ENCODE measurements at regions not wholly inside any gene's neighbourhood (a gene's known extent, or its start where the extent isn't known, plus 50 kb on each side); places are given as distances from the start of the nearest gene placed in this dataset.

DNA sequence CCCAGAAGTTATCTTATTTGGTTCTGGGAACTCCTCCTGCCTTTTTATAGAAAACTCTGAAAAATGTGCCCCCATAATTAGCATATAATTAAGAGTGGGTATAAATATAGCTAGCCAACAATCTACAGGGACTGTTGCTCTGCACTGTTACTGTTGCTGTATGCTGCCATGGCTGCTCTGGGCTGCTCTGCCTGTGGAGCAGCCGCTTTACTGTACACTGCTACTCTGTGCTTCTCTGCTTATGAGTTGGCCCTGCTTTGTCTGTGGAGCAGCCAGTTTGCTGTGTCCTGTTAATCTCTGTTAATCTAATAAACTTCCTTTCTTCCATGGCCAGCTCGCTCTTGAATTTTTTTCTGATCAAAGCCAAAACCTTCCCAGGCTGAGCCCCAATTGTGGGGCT is 2244.0 kb upstream of the ACO1 start:
- Histone ChIP-seq H3K27me3 (ENCODE audit: insufficient read depth, insufficient read length) (no peaks in the 10 kb centered on the region), H3K36me3 (ENCODE audit: insufficient read depth, insufficient read length, low read length) (no peaks in the 10 kb centered on the region), H3K9me3 (ENCODE audit: insufficient read depth, low read length) (no peaks in the 10 kb centered on the region), H3K4me3 (ENCODE audit: insufficient read length, low read depth) (no peak overlapping the region), H3K9ac (ENCODE audit: insufficient read length, low read depth) (no peak overlapping the region), H3K4me1 (ENCODE audit: insufficient read depth, insufficient read length) (no peaks in the 10 kb centered on the region)
- TF ChIP-seq ZNF274 (IDR thresholded peaks at IDR 0.05; ENCODE audit: low read depth, low read length) = no peak
- TF ChIP-seq SUZ12 (IDR thresholded peaks at IDR 0.05; ENCODE audit: extremely low read depth, insufficient read depth, insufficient read length) = no peak
- no peak for TF ChIP-seq YY1 (IDR thresholded peaks at IDR 0.05; ENCODE audit: insufficient read depth, insufficient read length)
- no peak for DNase-seq (ENCODE audit: low read depth, low spot score)

DNA sequence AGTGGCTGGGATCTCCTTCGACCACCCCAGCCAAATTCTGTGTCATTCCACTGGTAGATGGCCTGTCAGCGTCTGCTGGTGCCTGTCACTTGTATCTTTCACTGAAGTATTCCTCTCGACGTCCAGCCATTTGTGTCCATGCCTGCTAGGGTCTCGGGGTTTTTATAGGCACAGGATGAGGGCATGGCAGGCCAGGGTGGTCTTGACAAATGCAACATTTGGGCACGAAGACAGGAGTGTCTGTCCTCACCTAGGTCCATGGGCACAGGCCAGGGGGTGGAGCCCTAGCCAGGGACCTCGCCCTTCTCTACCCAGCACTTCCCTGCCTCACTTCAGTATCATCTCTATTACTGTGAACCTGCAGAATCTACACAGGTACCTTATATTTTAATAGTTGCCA is 2223.9 kb upstream of the ACO1 start:
- DNase-seq (ENCODE audit: low read depth, low spot score) = no peak
- H3K27me3 ChIP-seq (ENCODE audit: insufficient read depth, insufficient read length) = no peaks in the 10 kb centered on the region
- no peak for TF ChIP-seq YY1 (IDR thresholded peaks at IDR 0.05; ENCODE audit: insufficient read depth, insufficient read length)
- TF ChIP-seq SUZ12 (IDR thresholded peaks at IDR 0.05; ENCODE audit: extremely low read depth, insufficient read depth, insufficient read length) = no peak
- TF ChIP-seq ZNF274 (IDR thresholded peaks at IDR 0.05; ENCODE audit: low read depth, low read length) = no peak
- H3K9me3 ChIP-seq (ENCODE audit: insufficient read depth, low read length) = no peaks in the 10 kb centered on the region
- H3K36me3 ChIP-seq (ENCODE audit: insufficient read depth, insufficient read length, low read length) = no peaks in the 10 kb centered on the region
- no peaks in the 10 kb centered on the region for H3K4me1 ChIP-seq (ENCODE audit: insufficient read depth, insufficient read length)
- no peak overlapping the region for H3K9ac ChIP-seq (ENCODE audit: insufficient read length, low read depth)
- H3K4me3 ChIP-seq (ENCODE audit: insufficient read length, low read depth) = no peak overlapping the region

DNA sequence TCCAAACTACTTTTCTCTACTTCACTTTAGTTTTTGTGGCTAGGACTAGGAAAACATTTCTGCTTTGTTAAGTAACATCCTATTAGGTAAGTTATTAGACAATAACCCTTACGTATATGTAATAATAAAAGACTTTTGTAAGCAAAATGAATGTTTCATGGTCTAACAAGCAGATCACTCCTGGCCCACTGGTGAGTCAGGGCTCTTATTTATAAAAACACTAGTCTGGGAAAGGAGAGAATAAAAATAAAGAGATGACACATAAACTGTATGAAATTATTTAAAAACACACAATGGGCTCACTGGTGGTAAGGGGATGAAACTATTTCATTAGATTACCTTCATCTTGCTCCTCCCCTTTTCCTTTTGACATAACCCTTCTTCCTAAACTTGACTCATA is 2212.2 kb upstream of the ACO1 start:
- H3K27me3 ChIP-seq (ENCODE audit: insufficient read depth, insufficient read length) = no peaks in the 10 kb centered on the region
- H3K9me3 ChIP-seq (ENCODE audit: insufficient read depth, low read length) = no peaks in the 10 kb centered on the region
- DNase-seq (ENCODE audit: low read depth, low spot score) = no peak
- H3K9ac ChIP-seq (ENCODE audit: insufficient read length, low read depth) = no peak overlapping the region
- H3K36me3 ChIP-seq (ENCODE audit: insufficient read depth, insufficient read length, low read length) = no peaks in the 10 kb centered on the region
- no peaks in the 10 kb centered on the region for H3K4me1 ChIP-seq (ENCODE audit: insufficient read depth, insufficient read length)
- TF ChIP-seq ZNF274 (IDR thresholded peaks at IDR 0.05; ENCODE audit: low read depth, low read length) (no peak), YY1 (IDR thresholded peaks at IDR 0.05; ENCODE audit: insufficient read depth, insufficient read length) (no peak), SUZ12 (IDR thresholded peaks at IDR 0.05; ENCODE audit: extremely low read depth, insufficient read depth, insufficient read length) (no peak)
- H3K4me3 ChIP-seq (ENCODE audit: insufficient read length, low read depth) = no peak overlapping the region

DNA sequence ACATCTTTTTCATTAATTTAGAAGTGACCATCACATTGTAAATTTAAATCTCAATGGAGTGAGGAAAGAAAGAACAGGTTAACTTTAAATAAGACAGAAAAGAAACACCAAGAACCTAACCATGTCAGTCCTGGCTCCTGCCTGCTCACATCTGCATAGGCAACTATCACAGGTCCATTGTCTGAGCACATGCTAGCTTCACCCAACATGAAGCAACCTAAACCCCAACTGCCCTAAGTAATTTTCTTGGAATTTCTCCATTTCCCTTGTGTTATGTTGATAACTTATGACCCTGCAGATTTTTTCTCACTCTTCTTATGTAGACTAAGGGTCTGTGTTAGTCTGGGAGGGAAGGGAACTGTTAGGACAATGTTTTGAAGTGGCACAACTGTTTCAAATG is 2205.8 kb upstream of the ACO1 start:
- H3K9ac ChIP-seq (ENCODE audit: insufficient read length, low read depth) = no peak overlapping the region
- no peaks in the 10 kb centered on the region for H3K36me3 ChIP-seq (ENCODE audit: insufficient read depth, insufficient read length, low read length)
- H3K4me1 ChIP-seq (ENCODE audit: insufficient read depth, insufficient read length) = no peaks in the 10 kb centered on the region
- H3K4me3 ChIP-seq (ENCODE audit: insufficient read length, low read depth) = no peak overlapping the region
- TF ChIP-seq ZNF274 (IDR thresholded peaks at IDR 0.05; ENCODE audit: low read depth, low read length) = no peak
- no peak for TF ChIP-seq SUZ12 (IDR thresholded peaks at IDR 0.05; ENCODE audit: extremely low read depth, insufficient read depth, insufficient read length)
- TF ChIP-seq YY1 (IDR thresholded peaks at IDR 0.05; ENCODE audit: insufficient read depth, insufficient read length) = no peak
- H3K27me3 ChIP-seq (ENCODE audit: insufficient read depth, insufficient read length) = no peaks in the 10 kb centered on the region
- no peaks in the 10 kb centered on the region for H3K9me3 ChIP-seq (ENCODE audit: insufficient read depth, low read length)
- no peak for DNase-seq (ENCODE audit: low read depth, low spot score)

DNA sequence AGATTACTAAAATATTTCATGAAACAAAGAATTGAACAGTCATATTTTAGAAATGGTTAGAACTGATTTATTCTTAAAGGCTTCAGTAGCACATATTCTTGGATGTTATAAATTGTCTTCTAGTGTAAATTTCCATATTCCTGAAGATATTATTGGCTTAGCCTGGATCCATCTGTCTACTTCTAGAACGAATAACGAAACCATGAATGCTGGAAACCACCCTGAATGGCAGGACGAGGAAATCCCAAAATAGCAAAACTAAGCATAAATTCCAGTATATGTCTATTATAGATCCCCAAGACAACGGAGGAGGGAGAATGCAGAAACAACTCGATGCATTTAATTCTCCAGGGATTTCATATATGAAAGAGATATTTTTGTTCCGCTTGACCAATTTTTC is 2191.0 kb upstream of the ACO1 start:
- no peak for DNase-seq (ENCODE audit: low read depth, low spot score)
- no peaks in the 10 kb centered on the region for H3K36me3 ChIP-seq (ENCODE audit: insufficient read depth, insufficient read length, low read length)
- no peak for TF ChIP-seq SUZ12 (IDR thresholded peaks at IDR 0.05; ENCODE audit: extremely low read depth, insufficient read depth, insufficient read length)
- TF ChIP-seq YY1 (IDR thresholded peaks at IDR 0.05; ENCODE audit: insufficient read depth, insufficient read length) = no peak
- no peak for TF ChIP-seq ZNF274 (IDR thresholded peaks at IDR 0.05; ENCODE audit: low read depth, low read length)
- no peak overlapping the region for H3K4me3 ChIP-seq (ENCODE audit: insufficient read length, low read depth)
- peaks cover 25% of the 10 kb centered on the region for H3K9me3 ChIP-seq (ENCODE audit: insufficient read depth, low read length)
- no peaks in the 10 kb centered on the region for H3K27me3 ChIP-seq (ENCODE audit: insufficient read depth, insufficient read length)
- H3K4me1 ChIP-seq (ENCODE audit: insufficient read depth, insufficient read length) = no peaks in the 10 kb centered on the region
- H3K9ac ChIP-seq (ENCODE audit: insufficient read length, low read depth) = no peak overlapping the region

DNA sequence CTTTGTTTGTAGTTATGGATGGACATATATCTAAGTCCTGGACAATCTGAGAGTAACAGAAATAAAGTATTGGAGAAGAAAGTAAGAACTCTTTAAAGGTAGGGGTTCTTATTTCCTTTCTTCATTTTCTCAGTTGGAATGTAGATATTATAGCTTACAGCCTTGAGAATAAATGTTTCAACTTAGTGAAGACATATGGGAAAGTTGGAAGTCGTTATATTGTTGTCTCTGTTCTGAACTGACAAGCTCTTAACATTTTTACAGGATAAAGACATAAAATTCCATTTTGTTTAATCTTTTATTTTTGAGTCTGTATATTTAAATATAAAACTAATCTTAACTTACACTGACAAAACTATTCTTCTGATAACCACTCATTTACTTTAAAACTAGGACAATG is 2187.5 kb upstream of the ACO1 start:
- no peak for DNase-seq (ENCODE audit: low read depth, low spot score)
- peaks cover 13% of the 10 kb centered on the region for H3K9me3 ChIP-seq (ENCODE audit: insufficient read depth, low read length)
- TF ChIP-seq YY1 (IDR thresholded peaks at IDR 0.05; ENCODE audit: insufficient read depth, insufficient read length) (no peak), ZNF274 (IDR thresholded peaks at IDR 0.05; ENCODE audit: low read depth, low read length) (no peak), SUZ12 (IDR thresholded peaks at IDR 0.05; ENCODE audit: extremely low read depth, insufficient read depth, insufficient read length) (no peak)
- H3K4me3 ChIP-seq (ENCODE audit: insufficient read length, low read depth) = no peak overlapping the region
- no peaks in the 10 kb centered on the region for H3K4me1 ChIP-seq (ENCODE audit: insufficient read depth, insufficient read length)
- H3K9ac ChIP-seq (ENCODE audit: insufficient read length, low read depth) = no peak overlapping the region
- H3K36me3 ChIP-seq (ENCODE audit: insufficient read depth, insufficient read length, low read length) = no peaks in the 10 kb centered on the region
- no peaks in the 10 kb centered on the region for H3K27me3 ChIP-seq (ENCODE audit: insufficient read depth, insufficient read length)

DNA sequence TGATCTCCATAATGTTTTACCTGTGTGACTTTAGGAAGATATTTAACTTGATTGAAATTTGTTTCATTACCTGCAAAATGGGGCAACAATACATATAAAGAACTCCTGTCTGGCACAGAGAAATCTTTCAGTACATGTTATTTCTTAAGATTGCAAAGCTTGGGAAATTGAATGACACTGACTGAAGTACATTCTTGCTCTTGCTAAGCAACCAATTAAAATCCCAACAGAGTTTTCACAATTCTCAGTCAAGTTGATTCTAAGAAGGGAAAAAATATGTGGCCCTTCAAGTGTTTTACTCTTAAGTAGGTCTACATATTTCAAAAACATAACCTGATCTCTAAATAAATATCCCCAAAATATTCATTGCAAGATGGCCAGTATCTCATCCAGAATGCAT is 2187.0 kb upstream of the ACO1 start:
- H3K27me3 ChIP-seq (ENCODE audit: insufficient read depth, insufficient read length) = no peaks in the 10 kb centered on the region
- H3K36me3 ChIP-seq (ENCODE audit: insufficient read depth, insufficient read length, low read length) = no peaks in the 10 kb centered on the region
- no peak overlapping the region for H3K9ac ChIP-seq (ENCODE audit: insufficient read length, low read depth)
- H3K4me1 ChIP-seq (ENCODE audit: insufficient read depth, insufficient read length) = no peaks in the 10 kb centered on the region
- H3K9me3 ChIP-seq (ENCODE audit: insufficient read depth, low read length) = peaks cover 13% of the 10 kb centered on the region
- H3K4me3 ChIP-seq (ENCODE audit: insufficient read length, low read depth) = no peak overlapping the region
- no peak for DNase-seq (ENCODE audit: low read depth, low spot score)
- TF ChIP-seq SUZ12 (IDR thresholded peaks at IDR 0.05; ENCODE audit: extremely low read depth, insufficient read depth, insufficient read length) = no peak
- TF ChIP-seq YY1 (IDR thresholded peaks at IDR 0.05; ENCODE audit: insufficient read depth, insufficient read length) = no peak
- TF ChIP-seq ZNF274 (IDR thresholded peaks at IDR 0.05; ENCODE audit: low read depth, low read length) = no peak

DNA sequence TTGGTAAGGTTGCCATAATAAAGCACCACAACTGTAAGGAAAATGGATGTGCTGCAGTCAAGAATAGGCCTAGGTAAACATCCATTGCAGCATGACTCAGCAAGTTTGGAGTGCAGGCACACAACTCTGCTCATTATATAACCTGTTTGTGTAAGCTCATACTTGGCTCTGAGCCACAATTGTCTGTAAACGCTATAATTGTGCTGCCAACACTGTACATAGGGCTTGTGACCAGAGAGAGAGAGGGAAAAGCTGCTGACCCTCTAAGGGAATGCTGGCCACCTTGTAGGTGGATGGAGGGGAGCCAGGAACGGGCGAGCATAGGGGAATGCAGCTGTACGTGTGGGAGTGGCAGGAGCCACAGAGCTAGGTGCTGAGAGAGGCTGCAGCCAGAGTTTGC is 2186.5 kb upstream of the ACO1 start:
- TF ChIP-seq SUZ12 (IDR thresholded peaks at IDR 0.05; ENCODE audit: extremely low read depth, insufficient read depth, insufficient read length) = no peak
- TF ChIP-seq YY1 (IDR thresholded peaks at IDR 0.05; ENCODE audit: insufficient read depth, insufficient read length) = no peak
- no peak for TF ChIP-seq ZNF274 (IDR thresholded peaks at IDR 0.05; ENCODE audit: low read depth, low read length)
- H3K4me3 ChIP-seq (ENCODE audit: insufficient read length, low read depth) = no peak overlapping the region
- H3K4me1 ChIP-seq (ENCODE audit: insufficient read depth, insufficient read length) = no peaks in the 10 kb centered on the region
- no peaks in the 10 kb centered on the region for H3K27me3 ChIP-seq (ENCODE audit: insufficient read depth, insufficient read length)
- DNase-seq (ENCODE audit: low read depth, low spot score) = no peak
- H3K9me3 ChIP-seq (ENCODE audit: insufficient read depth, low read length) = peaks cover 13% of the 10 kb centered on the region
- H3K36me3 ChIP-seq (ENCODE audit: insufficient read depth, insufficient read length, low read length) = no peaks in the 10 kb centered on the region
- no peak overlapping the region for H3K9ac ChIP-seq (ENCODE audit: insufficient read length, low read depth)

Measured in NT2/D1 (cell line).